Calu3 (cell line): ENCODE measurements at regions not wholly inside any gene's neighbourhood (a gene's known extent, or its start where the extent isn't known, plus 50 kb on each side); places are given as distances from the start of the nearest gene placed in this dataset.

Source experiments
- BruUV-seq: library from RNA; stranded (reverse); fragments of 400-500 nt; replicated peaks from 2 replicates; lab custom pipeline; 2021; lab: Mats Ljungman, UMichigan
- CTCF ChIA-PET: fragments of 300-600 bp; sonication (Branson Sonifier 250); formaldehyde crosslinking; loops from one replicate; lab custom pipeline; 2022; ENCODE audit warnings: antibody characterized with exemption; lab: Charles Lee
- DNase-seq: peaks from one replicate; pipeline ENCODE4 v3.0.0; 2022
- H3K27ac Mint-ChIP-seq: one replicate; pipeline ENCODE4 v1.8.0; 2022; ENCODE audit warnings: mixed read lengths; ENCODE audit not compliant: unreplicated experiment
- H3K27me3 Mint-ChIP-seq: one replicate; pipeline ENCODE4 v1.8.0; 2022; ENCODE audit warnings: mixed read lengths; ENCODE audit not compliant: unreplicated experiment
- H3K36me3 Mint-ChIP-seq: one replicate; pipeline ENCODE4 v1.8.0; 2022; ENCODE audit warnings: mild to moderate bottlenecking, moderate library complexity, mixed read lengths; ENCODE audit not compliant: insufficient read depth, unreplicated experiment
- H3K4me1 Mint-ChIP-seq: one replicate; pipeline ENCODE4 v1.8.0; 2022; ENCODE audit warnings: mild to moderate bottlenecking, low read depth, mixed read lengths; ENCODE audit not compliant: unreplicated experiment
- H3K4me3 Mint-ChIP-seq: one replicate; pipeline ENCODE4 v1.8.0; 2022; ENCODE audit warnings: mild to moderate bottlenecking, low read depth, moderate library complexity, mixed read lengths; ENCODE audit not compliant: unreplicated experiment
- H3K9me3 Mint-ChIP-seq: one replicate; pipeline ENCODE4 v1.8.0; 2022; ENCODE audit warnings: low read depth, mixed read lengths; ENCODE audit not compliant: unreplicated experiment
- intact Hi-C: fragments of 100-400 bp; cut with micrococcal nuclease; formaldehyde crosslinking; loops from one replicate; pipeline ENCODE4 v1.10.0; 2022; ENCODE audit not compliant: unreplicated experiment
- TF ChIP-seq, protein P1 (sequence below): fragments of 200-600 bp; IDR thresholded peaks from one replicate; pipeline ENCODE4 v1.8.0; 2022; ENCODE audit warnings: antibody characterized with exemption; ENCODE audit not compliant: unreplicated experiment

DNA sequence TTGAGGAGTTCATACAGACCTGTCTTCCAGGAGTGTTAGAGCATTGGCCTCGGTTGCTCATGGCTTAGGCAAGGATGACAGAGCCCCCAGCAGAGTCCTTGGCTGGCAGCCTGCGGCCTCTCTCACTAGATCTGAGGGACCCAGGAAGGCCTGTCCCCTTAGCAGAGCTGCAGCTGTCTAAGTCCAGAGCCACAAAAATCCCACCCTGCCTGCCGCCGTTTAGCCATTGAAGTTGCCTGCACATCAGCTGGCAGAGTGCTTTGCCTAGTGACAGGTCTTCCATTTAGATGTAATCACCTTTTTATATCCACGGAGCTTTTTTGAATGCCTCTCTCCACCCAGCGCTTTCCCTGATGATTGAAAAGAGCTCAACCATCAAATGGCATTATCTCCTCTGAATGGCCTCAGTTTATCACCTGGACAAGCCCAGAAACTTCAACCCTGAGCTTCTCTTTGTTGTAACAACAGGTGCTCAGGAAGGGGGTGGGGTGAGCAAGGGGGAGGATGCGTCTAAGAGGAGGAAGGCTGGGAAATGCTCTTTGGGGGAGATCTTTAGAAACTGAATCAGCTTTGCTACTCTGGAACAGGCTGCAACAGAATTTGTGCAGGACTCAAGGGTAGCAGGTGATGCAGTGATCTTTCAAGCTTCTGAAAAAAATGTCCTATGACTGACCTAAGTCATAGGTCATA, 71.9 kb downstream of the TNP1 start:
- TF ChIP-seq, protein P1, sequence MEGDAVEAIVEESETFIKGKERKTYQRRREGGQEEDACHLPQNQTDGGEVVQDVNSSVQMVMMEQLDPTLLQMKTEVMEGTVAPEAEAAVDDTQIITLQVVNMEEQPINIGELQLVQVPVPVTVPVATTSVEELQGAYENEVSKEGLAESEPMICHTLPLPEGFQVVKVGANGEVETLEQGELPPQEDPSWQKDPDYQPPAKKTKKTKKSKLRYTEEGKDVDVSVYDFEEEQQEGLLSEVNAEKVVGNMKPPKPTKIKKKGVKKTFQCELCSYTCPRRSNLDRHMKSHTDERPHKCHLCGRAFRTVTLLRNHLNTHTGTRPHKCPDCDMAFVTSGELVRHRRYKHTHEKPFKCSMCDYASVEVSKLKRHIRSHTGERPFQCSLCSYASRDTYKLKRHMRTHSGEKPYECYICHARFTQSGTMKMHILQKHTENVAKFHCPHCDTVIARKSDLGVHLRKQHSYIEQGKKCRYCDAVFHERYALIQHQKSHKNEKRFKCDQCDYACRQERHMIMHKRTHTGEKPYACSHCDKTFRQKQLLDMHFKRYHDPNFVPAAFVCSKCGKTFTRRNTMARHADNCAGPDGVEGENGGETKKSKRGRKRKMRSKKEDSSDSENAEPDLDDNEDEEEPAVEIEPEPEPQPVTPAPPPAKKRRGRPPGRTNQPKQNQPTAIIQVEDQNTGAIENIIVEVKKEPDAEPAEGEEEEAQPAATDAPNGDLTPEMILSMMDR, result no peak
- BruUV-seq, result no TSS peak
- CTCF ChIA-PET, result no interaction called here
- intact Hi-C loops, result no loop called here
- H3K27me3 Mint-ChIP-seq, result no peaks in the 10 kb centered on the region
- H3K27ac Mint-ChIP-seq, result no peak overlapping the region
- DNase-seq, result no peak
- peaks cover 3% of the 10 kb centered on the region for H3K9me3 Mint-ChIP-seq
- no peaks in the 10 kb centered on the region for H3K36me3 Mint-ChIP-seq
- H3K4me3 Mint-ChIP-seq, result no peak overlapping the region
- H3K4me1 Mint-ChIP-seq, result no peaks in the 10 kb centered on the region

DNA sequence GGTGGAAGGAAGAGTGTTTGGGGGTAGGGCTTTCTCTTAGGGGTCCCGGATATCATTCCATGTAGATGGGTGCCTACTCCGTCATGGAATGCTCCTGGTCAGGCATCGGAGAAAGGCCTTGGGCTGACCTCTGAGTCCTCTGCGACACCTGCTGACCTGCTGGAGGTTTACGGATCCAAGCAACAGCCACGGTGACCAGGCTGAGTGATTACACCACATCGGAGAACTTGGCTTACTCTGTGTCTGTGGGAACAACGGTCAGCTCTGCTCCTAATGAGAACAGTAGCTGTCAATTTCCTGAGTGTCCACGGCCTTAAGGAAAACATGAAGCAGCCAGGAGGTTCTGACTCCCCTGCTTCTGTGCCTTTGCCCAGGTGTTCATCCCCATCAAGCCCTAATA, 73.2 kb downstream of the TNP1 start:
- BruUV-seq, result no TSS peak

DNA sequence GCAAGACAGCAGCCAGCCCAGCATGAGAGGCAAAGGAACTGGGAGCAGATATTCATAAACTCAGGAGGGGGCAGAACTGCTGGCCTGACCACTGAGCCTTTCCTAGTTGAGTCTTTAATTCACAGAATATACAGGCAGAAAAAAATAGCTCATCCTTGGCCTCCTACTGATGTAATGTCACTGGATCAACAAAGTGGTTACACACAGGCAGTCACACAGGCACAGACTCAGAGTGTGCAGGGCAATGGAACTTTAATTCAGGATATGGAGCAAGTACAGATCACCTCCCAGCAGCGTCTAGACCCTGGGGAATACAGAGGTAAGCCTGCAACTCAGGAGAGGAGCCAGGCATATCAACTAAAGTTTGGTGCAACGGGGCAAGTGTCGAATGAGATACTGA, 75.4 kb downstream of the TNP1 start:
- Mint-ChIP-seq H3K36me3 (no peaks in the 10 kb centered on the region), H3K4me1 (no peaks in the 10 kb centered on the region), H3K4me3 (no peak overlapping the region), H3K27me3 (no peaks in the 10 kb centered on the region), H3K9me3 (peaks cover 3% of the 10 kb centered on the region), H3K27ac (no peak overlapping the region)
- DNase-seq, result no peak
- CTCF ChIA-PET, result no interaction called here
- intact Hi-C loops, result no loop called here
- BruUV-seq, result no TSS peak
- TF ChIP-seq, protein P1, result no peak

More for the DNA sequence above, 73.2 kb downstream of the TNP1 start:
- H3K4me1 Mint-ChIP-seq, result no peaks in the 10 kb centered on the region
- CTCF ChIA-PET, result no interaction called here
- H3K36me3 Mint-ChIP-seq, result no peaks in the 10 kb centered on the region
- H3K27ac Mint-ChIP-seq, result no peak overlapping the region
- TF ChIP-seq, protein P1, result no peak
- DNase-seq, result no peak
- intact Hi-C loops, result no loop called here
- no peak overlapping the region for H3K4me3 Mint-ChIP-seq
- peaks cover 3% of the 10 kb centered on the region for H3K9me3 Mint-ChIP-seq
- H3K27me3 Mint-ChIP-seq, result no peaks in the 10 kb centered on the region

DNA sequence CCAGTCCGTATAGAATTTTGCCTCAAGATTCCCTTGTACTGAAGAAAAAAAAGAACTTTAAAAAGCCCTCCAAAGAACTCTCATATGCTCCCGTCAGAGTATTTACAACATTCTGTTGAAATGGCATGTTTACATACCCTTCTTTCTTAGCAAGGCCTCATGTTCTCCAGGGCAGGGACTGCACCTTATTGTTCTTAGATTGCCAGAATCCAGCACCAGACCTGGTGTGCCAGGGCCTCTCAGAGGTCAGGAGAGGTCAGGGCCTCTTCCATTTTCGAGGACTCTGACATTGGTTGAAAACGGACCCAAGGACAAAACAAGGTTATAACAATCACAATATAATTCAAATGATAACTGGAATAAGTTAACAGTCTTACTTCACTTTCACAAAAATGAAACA, 78.2 kb downstream of the TNP1 start:
- Mint-ChIP-seq H3K36me3 (no peaks in the 10 kb centered on the region), H3K9me3 (peaks cover 3% of the 10 kb centered on the region), H3K4me1 (no peaks in the 10 kb centered on the region), H3K27me3 (no peaks in the 10 kb centered on the region), H3K4me3 (no peak overlapping the region), H3K27ac (no peak overlapping the region)
- no TSS peak for BruUV-seq
- CTCF ChIA-PET, result no interaction called here
- DNase-seq, result no peak
- TF ChIP-seq, protein P1, result no peak
- intact Hi-C loops, result no loop called here
